HL-60 (cell line): ENCODE measurements at regions not wholly inside any gene's neighbourhood (a gene's known extent, or its start where the extent isn't known, plus 50 kb on each side); places are given as distances from the start of the nearest gene placed in this dataset.
"Not testable (repeated sequence)": the region's sequence is repeated elsewhere in the genome, so short reads cannot be mapped to it uniquely, and the experiment has no call there.

Experiments
- DNase-seq, 2 experiments: peaks; one replicate each; pipeline ENCODE4 v3.0.0-alpha.2; 2010 to 2020; ENCODE audit warnings: low read depth in 1 of 2, low spot score in 1 of 2
- H3K27ac ChIP-seq: fragments of 250-450 bp; sonication (Bioruptor Pico); replicated peaks from 2 replicates; pipeline ENCODE4 v1.5.1; 2020; ENCODE audit warnings: mild to moderate bottlenecking, moderate library complexity
- H3K27me3 ChIP-seq: fragments of 250-450 bp; sonication (Bioruptor Pico); 2 replicates; pipeline ENCODE4 v1.5.1; 2021; ENCODE audit warnings: mild to moderate bottlenecking, moderate library complexity; ENCODE audit not compliant: insufficient read depth, poor library complexity, severe bottlenecking
- H3K4me3 ChIP-seq: replicated peaks from 2 replicates; pipeline ENCODE4 v1.5.1; 2011; ENCODE audit warnings: mild to moderate bottlenecking, control low read depth, low read length; ENCODE audit not compliant: insufficient read depth
- POLR2AphosphoS5 ChIP-seq: IDR thresholded peaks from 2 replicates; pipeline ENCODE4 v1.6.1; 2012; ENCODE audit warnings: low read depth
- REST ChIP-seq: IDR thresholded peaks from 2 replicates; pipeline ENCODE4 v1.6.1; 2012; ENCODE audit warnings: low read depth; ENCODE audit not compliant: insufficient replicate concordance
- SPI1 ChIP-seq: IDR thresholded peaks from 2 replicates; pipeline ENCODE4 v1.6.1; 2012; ENCODE audit warnings: low read depth, mild to moderate bottlenecking, borderline replicate concordance

- H3K27me3 ChIP-seq, DNase-seq, H3K27ac ChIP-seq, H3K4me3 ChIP-seq: not testable (repeated sequence)
Measured at GRCh38 chr2:91742973-91743490, 3051.6 kb downstream of the RPIA start.

GRCh38 chr2:91743910-91744309, 3052.4 kb downstream of the RPIA start:
- H3K27me3 ChIP-seq, DNase-seq, H3K27ac ChIP-seq, H3K4me3 ChIP-seq: not testable (repeated sequence)

- not testable (repeated sequence) for H3K27me3 ChIP-seq, H3K4me3 ChIP-seq, H3K27ac ChIP-seq, DNase-seq
Measured at GRCh38 chr2:91744700-91745141, 3053.2 kb downstream of the RPIA start.

GRCh38 chr2:91748902-91749301, 3057.4 kb downstream of the RPIA start:
- no peak overlapping the region for H3K4me3 ChIP-seq

GRCh38 chr2:91749665-91750064, 3058.2 kb downstream of the RPIA start:
- not testable (repeated sequence) for H3K27ac ChIP-seq, H3K27me3 ChIP-seq, H3K4me3 ChIP-seq
- peak in 1 of 2 experiments; percentile 5 for DNase-seq

More at GRCh38 chr2:91748902-91749301, 3057.4 kb downstream of the RPIA start:
- no peak overlapping the region for H3K27ac ChIP-seq
- TF ChIP-seq POLR2AphosphoS5 = no peak
- TF ChIP-seq REST = no peak
- TF ChIP-seq SPI1 = no peak
- no peaks in the 10 kb centered on the region for H3K27me3 ChIP-seq
- DNase-seq = no peak

- not testable (repeated sequence) for DNase-seq, H3K27ac ChIP-seq, H3K27me3 ChIP-seq, H3K4me3 ChIP-seq
Measured at GRCh38 chr2:91759361-91759941, 3068.0 kb downstream of the RPIA start.

GRCh38 chr2:91760672-91761071, 3069.2 kb downstream of the RPIA start:
- H3K27ac ChIP-seq, H3K4me3 ChIP-seq, DNase-seq, H3K27me3 ChIP-seq: not testable (repeated sequence)

GRCh38 chr2:91762312-91762711, 3070.8 kb downstream of the RPIA start:
- not testable (repeated sequence) for DNase-seq

GRCh38 chr2:91763710-91764109, 3072.2 kb downstream of the RPIA start:
- H3K4me3 ChIP-seq, H3K27ac ChIP-seq, DNase-seq, H3K27me3 ChIP-seq: not testable (repeated sequence)

More at GRCh38 chr2:91762312-91762711, 3070.8 kb downstream of the RPIA start:
- not testable (repeated sequence) for H3K27me3 ChIP-seq, H3K4me3 ChIP-seq, H3K27ac ChIP-seq

GRCh38 chr2:91764581-91765002, 3073.1 kb downstream of the RPIA start:
- not testable (repeated sequence) for DNase-seq, H3K27me3 ChIP-seq, H3K4me3 ChIP-seq, H3K27ac ChIP-seq

GRCh38 chr2:91765018-91765754, 3073.7 kb downstream of the RPIA start:
- not testable (repeated sequence) for H3K4me3 ChIP-seq, H3K27me3 ChIP-seq, H3K27ac ChIP-seq, DNase-seq

GRCh38 chr2:91766349-91767048, 3075.0 kb downstream of the RPIA start:
- H3K27me3 ChIP-seq, H3K4me3 ChIP-seq, DNase-seq, H3K27ac ChIP-seq: not testable (repeated sequence)
